H4 (cell line): ENCODE measurements at regions not wholly inside any gene's neighbourhood (a gene's known extent, or its start where the extent isn't known, plus 50 kb on each side); places are given as distances from the start of the nearest gene placed in this dataset.
"Not testable (repeated sequence)": the region's sequence is repeated elsewhere in the genome, so short reads cannot be mapped to it uniquely, and the experiment has no call there.

Experiments used
- DNase-seq: peaks from one replicate; pipeline ENCODE4 v3.0.0-alpha.2; 2015; ENCODE audit warnings: low spot score

DNA sequence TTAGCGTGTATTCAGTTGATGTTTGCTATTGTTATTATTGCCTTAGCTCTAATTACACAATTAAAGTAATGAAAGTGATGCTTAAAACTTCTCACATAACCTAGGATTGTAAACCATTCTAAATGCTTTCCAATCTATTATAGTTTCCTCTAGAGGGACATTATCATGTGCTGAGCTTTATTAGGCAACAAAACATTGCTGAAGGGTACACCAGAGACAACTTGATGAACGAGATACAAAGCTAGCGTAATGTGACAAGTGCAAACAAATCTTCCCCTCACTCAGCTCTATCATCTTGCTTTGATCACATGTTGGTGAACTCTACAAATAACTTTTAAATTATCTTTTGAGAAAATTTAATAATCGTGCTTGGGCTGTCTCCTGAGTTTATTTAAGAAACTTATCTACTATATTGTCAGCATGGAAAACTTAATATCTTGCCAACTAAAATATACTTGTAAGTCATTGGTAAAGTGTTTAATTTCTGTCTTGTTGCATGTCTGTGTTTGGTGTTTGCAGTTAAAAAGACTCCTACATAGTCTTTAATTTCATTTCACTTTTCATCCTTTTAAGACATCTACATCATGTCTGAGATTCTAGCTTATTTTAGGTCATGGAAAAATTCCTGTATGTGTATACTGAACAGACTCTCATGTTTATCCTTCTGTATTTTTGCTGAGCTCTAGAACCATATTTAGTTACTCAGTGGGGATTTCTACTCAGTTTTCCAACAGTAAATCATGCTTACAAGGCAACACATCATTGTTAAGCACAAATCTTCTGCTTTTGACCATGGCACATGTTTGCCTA lies 104.2 kb upstream of the ADAMTS5 start:
- no peak for DNase-seq

DNA sequence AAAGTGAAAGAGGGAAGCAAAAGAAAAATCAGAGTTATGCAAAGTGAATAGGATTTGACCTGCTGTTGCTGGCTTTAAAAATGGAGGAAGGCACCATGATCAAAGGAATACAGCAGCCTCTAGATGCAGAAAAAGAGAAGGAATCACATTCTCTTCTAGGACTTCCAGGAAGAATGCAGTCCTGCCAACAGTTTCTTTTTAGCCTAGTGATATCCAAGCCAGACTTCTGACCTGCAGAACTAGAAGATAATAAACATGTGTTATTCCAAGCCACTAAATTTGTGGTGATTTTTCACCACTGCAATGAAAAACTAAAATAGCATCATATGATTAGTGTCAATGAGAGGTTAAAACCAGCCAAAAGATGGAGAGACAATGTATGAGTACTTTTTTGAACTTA lies 101.9 kb upstream of the ADAMTS5 start:
- DNase-seq, result no peak

DNA sequence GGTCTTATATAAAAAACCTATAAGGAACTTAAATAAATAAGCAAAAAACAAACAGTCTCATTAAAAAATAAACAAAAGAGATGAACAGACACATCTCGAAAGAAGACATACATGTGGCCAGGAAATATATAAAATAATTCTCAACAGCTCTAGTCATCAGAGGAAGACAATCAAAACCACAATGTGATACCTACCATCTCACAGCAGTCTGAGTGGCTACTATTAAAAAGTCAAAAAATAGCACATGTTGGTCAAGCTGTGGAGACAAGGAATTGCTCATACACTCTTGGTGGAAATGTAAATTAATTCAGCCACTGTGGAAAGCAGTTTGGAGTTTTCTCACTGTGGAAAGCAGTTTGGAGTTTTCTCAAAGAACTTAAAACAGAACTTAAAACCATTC lies 100.3 kb upstream of the ADAMTS5 start:
- no peak for DNase-seq

DNA sequence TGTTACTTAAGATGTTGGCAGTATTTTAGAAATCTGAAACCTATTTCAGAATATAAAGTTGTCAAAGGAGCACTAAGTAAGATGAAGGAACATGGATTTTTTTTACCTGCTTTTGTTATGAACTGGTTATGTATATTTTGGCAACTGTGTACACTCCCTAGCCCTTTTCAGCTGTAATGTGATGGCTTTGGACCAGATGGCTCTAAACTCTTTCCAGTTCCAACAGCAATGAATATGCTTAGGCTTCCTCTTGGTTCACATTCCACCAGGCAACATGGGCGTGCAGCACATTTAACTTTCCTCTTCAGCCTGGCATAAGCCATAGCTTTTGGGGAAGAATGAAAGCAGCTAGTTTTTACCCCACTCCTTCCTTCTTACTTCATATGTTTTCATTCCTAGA lies 95.6 kb upstream of the ADAMTS5 start:
- DNase-seq, result no peak

- DNase-seq, result no peak
Observed at GRCh38 chr21:27061770-27062169, 94.9 kb upstream of the ADAMTS5 start.

DNA sequence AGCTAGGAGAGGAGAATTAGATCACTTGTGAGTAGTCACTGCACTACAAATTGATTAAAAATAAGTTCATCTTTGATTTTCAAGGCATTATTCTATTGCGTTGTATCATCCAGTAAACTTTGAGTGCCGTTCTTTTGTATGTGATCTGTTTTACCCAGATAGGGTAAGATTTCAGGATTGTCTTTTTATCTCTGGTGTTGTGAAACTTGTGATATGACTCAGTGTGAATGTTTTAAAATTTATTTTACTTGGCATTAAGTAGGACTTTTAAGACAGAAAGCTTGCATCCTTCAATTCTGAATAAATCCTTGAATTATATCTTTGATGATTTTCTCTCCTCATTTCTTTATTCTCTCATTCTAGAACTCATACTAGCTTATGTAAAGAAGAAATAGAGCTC lies 93.3 kb upstream of the ADAMTS5 start:
- DNase-seq, result no peak

DNA sequence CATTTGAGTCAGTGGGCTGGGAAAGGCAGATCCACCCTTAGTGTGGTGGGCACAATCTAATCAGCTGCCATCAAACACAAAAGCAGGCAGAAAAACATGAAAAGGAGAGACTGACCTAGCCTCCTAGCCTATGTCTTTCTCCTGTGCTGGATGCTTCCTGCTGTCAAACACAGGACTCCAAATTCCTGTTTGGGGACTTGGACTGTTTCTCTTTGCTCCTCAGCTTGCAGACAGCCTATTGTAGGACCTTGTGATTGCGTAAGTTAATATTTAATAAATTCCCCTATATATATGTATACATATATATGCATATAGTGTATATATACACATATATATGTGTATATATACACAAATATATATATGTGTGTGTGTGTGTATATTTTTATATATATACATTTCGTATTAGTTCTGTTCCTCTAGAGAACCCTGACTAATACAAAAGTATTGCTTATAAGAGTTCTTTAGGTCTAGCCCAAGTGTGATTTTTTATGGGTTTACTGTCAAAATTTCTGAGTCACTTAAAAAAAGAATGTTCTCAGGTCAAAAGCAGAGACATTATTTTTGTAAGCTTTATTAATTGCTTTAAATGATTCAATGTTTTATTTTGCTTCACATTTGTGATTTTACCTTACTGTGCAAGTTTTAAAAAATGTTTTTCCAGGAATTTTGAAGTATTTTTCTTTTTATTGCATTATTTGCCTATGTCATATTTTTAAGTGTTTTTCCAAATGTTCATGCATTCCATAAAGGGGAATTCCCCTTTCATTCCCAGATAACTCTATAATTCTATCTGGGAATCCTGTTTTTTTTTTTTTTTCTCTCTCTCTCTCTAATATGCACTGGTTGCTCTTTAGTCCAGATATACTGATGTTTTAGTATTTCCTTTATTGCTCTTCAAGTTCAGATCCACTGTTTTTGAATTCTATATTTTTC lies 92.1 kb upstream of the ADAMTS5 start:
- DNase-seq, result no peak

GRCh38 chr21:27057997-27058396 lies 91.1 kb upstream of the ADAMTS5 start:
- no peak for DNase-seq

- DNase-seq, result peak; percentile 62
Observed at GRCh38 chr21:27047658-27048314, 80.9 kb upstream of the ADAMTS5 start.

DNA sequence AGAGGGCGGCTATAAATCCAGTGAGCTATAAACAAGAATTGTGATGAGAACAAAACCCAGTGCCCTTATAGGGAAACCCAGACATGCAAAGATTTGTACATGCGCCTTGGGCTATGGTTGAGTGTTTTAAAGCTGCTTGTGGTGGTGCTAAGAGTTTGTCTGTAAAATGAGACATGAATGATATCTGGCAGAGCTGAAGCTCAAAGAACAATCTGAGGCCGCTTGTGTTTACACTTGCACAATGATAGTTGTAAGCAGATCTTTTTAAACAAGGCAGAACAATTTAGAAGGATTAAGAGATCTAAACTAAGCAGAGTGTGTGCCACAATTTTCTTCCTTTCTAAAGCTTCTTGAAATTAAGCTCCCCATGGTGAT lies 80.4 kb upstream of the ADAMTS5 start:
- peak; percentile 94 for DNase-seq

DNA sequence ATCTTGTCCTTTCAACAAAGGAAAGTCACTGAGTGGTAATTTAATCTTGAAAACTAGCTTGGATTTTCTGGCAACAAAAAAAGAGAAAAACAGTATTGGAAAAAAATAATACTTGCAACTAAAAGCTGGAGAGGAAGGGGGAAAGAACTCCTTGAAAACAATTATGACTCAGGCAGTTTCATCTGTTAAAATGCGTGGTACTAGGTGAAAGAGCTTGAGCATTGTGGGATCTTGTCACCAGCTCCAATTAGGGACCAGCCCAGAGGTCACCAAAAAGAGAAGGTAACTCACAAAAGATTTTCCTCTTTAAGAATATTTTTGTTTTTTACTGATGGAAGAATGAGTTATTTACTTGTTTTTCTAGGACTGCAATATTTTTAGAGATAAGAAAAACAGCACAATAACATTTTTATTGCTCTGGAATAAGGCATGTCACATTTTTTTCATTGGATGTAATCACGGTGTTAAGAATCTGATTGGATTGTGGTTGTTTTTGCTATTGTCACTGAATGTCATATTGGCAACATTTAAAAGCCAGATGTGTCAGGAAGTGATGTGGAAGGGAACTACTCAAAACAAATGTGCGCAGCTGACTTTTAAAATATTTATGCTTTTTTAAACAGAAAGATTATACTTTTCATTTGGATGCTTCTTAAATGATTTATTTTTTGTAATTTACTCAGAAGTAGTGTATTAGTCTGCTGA lies 78.5 kb upstream of the ADAMTS5 start:
- no peak for DNase-seq

GRCh38 chr21:27043377-27043776 lies 76.5 kb upstream of the ADAMTS5 start:
- no peak for DNase-seq

DNA sequence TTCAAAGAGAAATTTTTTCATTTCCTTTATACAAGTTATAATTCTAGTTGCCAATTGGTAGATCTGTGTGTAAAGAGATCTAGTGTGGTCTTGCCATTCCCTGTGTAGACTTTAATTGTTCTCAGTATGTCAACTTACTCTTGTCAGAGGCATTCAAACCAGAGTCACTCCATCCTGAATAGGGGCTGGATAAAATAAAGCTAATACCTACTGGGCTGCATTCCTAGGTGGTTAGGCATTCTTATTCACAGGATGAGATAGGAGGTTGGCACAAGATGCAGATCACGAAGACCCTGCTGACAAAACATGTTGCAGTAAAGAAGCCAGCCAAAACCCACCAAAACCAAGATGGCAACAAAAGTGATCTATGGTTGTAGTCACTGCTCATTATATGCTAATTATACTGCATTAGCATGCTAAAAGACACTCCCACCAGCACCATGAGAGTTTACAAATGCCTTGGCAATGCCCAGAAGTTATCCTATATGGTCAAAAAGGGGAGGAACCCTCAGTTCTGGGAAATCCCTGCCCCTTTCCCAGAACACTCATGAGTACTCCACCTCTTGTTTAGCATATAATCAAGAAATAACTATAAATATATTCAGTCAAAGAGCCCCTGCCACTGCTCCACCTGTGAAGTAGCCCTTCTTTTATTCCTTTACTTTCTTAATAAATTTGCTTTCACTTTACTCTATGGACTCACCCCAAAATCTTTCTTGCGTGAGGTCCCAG lies 74.0 kb upstream of the ADAMTS5 start:
- DNase-seq, result no peak

DNA sequence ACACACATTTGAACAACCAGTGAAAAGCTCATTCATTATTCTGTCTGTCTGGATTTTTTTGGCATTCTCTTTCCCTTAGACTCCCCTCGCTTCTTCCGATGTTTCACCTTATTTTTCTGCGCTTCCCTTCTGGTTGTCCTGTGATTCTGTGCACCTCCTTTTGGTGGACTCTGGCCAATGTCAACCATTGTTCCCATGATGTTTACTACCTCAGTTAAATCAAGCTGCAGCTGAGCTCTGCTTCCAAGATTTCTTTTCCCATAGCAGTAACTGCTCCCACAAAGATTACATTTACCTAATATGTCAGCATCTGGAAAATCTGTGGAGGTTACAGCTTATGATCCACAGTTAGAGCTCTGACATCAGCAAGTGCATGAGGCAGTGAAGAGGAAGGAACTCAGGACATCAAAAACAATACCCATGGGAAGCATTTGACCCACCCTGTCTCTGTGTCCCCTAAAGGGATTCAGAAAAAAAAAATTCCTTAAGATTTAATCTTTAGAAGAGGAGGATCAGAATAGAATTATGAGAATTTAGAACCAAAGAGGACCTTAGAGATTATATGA lies 69.9 kb upstream of the ADAMTS5 start:
- DNase-seq, result no peak

DNA sequence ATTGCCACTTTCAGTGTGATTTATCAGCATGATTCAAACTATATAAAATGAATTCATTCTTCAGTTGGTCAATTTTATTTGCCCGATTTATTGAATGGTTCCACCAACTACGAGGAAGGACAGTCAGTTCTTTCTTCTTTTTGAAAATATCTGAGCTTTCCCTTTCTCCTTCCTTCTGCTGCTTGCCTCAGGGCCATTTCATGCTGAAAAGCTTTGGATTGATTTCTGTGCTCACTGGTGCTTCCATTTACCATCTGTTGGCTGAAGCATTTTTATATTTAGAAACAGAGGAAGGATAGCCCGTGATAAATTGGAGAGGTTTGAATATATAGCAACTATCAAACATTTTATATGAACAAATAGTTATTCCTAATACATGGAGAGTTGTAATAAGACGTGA lies 68.9 kb upstream of the ADAMTS5 start:
- no peak for DNase-seq

DNA sequence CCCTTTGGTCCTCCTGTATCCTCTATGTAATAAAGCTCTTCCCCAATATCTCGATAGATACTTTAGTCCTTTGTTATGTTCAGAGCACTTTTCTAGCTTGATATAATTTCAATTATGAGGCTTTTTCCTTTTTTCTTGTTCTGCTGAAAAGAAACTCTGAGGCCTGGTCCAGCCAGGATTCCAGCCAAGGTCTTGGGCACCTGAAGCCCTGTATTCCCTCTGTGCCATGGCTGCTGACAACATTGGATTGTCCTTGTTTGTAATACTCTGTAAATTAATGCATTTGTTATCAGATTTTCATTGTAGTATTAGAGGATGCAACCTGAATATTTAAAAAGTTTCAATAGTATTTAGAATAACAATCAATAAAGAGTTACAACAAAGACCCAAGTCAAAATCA lies 67.9 kb upstream of the ADAMTS5 start:
- DNase-seq, result no peak

DNA sequence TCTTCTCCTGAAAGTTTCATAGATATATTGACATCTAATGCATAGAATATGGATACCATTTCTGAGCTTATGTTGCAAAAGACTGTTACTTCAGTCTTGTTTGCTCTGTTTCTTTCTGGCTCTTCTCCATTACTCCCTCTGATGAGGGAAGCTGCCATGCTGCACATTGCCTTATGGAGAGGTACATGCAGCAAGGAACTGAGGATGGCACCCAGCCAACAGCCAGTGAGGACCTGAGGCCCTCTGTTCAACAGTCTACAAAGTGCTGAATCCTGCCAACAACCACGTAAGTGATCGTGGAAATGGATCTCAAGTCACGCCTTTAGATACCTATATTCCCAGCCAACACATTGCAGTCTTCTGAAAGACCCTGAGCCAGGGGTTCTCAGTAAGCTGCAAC lies 66.6 kb upstream of the ADAMTS5 start:
- no peak for DNase-seq

DNA sequence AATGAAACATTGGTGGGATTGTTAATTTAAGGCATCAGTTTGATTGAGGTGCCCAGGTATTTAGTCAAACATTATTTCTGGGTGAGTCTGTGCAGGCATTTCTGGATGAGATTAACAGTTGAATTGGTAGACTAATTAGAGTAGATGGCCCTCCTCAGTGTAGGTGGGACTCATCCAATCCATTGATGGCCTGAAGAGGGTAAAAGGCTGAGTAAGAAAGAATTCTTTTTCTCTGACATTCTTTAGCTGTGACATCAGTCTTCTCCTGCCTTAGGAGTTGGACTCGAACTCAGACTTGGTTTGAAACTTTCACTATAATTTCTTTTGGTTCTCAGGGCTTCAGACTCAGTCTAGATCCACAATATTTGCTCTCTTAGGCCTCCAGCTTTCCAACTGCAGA lies 59.6 kb upstream of the ADAMTS5 start:
- DNase-seq, result no peak

DNA sequence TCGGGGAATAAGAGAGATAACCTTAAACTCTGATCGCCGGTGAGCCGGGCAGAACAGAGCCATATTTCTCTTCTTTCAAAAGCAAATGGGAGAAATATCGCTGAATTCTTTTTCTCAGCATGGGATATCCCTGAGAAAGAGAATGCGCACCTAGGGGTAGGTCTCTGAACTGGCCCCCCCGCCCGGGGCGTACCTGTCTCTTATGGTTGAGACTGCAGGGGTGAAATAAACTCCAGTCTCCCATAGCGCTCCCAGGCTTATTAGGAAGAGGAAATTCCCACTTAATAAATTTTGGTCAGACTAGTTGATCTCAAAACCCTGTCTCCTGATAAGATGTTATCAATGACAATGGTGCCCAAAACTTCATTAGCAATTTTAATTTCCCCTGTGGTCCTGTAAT lies 58.8 kb upstream of the ADAMTS5 start:
- DNase-seq, result not testable (repeated sequence)

DNA sequence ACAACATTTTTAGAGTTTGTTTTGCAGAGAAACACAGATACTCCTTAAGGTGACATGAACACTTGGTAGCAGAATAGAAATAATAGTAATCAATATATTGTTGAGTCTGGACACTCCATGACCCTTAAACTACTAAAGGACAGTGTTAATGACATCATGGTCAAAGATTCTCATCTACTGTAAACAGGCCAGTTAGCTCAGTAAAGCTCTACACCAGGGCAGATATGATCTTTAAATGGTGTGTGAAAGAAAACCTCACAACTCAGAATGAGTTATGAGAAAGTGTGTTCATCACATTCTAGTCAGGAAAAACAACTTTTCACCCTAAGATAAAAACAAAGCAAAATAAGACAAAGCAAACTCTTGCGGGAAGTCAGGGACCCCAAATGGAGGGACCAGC lies 58.1 kb upstream of the ADAMTS5 start:
- DNase-seq, result no peak

GRCh38 chr21:27024301-27024700 lies 57.4 kb upstream of the ADAMTS5 start:
- no peak for DNase-seq
